Neural cell (in vitro differentiated cells): ENCODE measurements at regions not wholly inside any gene's neighbourhood (a gene's known extent, or its start where the extent isn't known, plus 50 kb on each side); places are given as distances from the start of the nearest gene placed in this dataset.

Experiments used
- H2AFZ ChIP-seq: fragments of 200-600, 300-800 bp; sonication (generic), shearing (Covaris generic); 2 replicates; pipeline ENCODE4 v1.6.0; 2014; ENCODE audit warnings: low read depth, mild to moderate bottlenecking, antibody characterized with exemption, low read length, moderate library complexity
- H3F3A ChIP-seq: fragments of 200-600 bp; shearing (Covaris generic); 2 replicates; pipeline ENCODE4 v1.6.1; 2016; ENCODE audit warnings: mild to moderate bottlenecking, moderate library complexity, mixed read lengths, antibody characterized with exemption, low read length; ENCODE audit not compliant: insufficient read depth, poor library complexity, severe bottlenecking
- H3K27ac ChIP-seq: fragments of 200-600, 300-800 bp; sonication (generic), shearing (Covaris generic); 2 replicates; pipeline ENCODE4 v1.5.1; 2014; ENCODE audit warnings: mild to moderate bottlenecking, low read length, moderate library complexity
- H3K27me3 ChIP-seq: fragments of 300-800, 200-600 bp; sonication (generic), shearing (Covaris generic); 2 replicates; pipeline ENCODE4 v1.6.0; 2014; ENCODE audit warnings: mild to moderate bottlenecking, low read depth, low read length, moderate library complexity; ENCODE audit not compliant: insufficient read depth
- H3K36me3 ChIP-seq: fragments of 300-800, 200-600 bp; sonication (generic), shearing (Covaris generic); 2 replicates; pipeline ENCODE4 v1.5.1; 2014; ENCODE audit warnings: mild to moderate bottlenecking, antibody characterized with exemption, low read length, moderate library complexity; ENCODE audit not compliant: insufficient read depth
- H3K4me2 ChIP-seq: fragments of 300-800, 200-600 bp; sonication (generic), shearing (Covaris generic); 2 replicates; pipeline ENCODE4 v1.6.0; 2014; ENCODE audit warnings: mild to moderate bottlenecking, low read length
- H3K4me3 ChIP-seq: fragments of 300-800, 200-600 bp; sonication (generic), shearing (Covaris generic); 2 replicates; pipeline ENCODE4 v1.5.1; 2014; ENCODE audit warnings: mild to moderate bottlenecking, low read length, moderate library complexity
- H3K79me2 ChIP-seq: fragments of 200-600 bp; shearing (Covaris generic); replicated peaks from 2 replicates; pipeline ENCODE4 v1.6.0; 2014; ENCODE audit warnings: mild to moderate bottlenecking, low read length, moderate library complexity; ENCODE audit not compliant: insufficient read depth
- H3K9ac ChIP-seq: fragments of 300-800, 200-600 bp; sonication (generic), shearing (Covaris generic); 2 replicates; pipeline ENCODE4 v1.6.1; 2016; ENCODE audit warnings: mild to moderate bottlenecking, low read length, mixed read lengths
- H3K9me2 ChIP-seq: fragments of 200-600 bp; shearing (Covaris generic); 2 replicates; pipeline ENCODE4 v1.6.1; 2016; ENCODE audit warnings: mild to moderate bottlenecking, low read length, mixed read lengths; ENCODE audit not compliant: insufficient read depth
- H3K9me3 ChIP-seq: fragments of 200-600, 300-800 bp; sonication (generic), shearing (Covaris generic); 2 replicates; pipeline ENCODE4 v1.6.1; 2016; ENCODE audit warnings: mild to moderate bottlenecking, mixed run types, low read length, moderate library complexity, mixed read lengths
- H4K20me1 ChIP-seq: fragments of 200-600 bp; shearing (Covaris generic); 2 replicates; pipeline ENCODE4 v1.6.1; 2016; ENCODE audit warnings: mild to moderate bottlenecking, mixed run types; ENCODE audit not compliant: insufficient read depth
- CTCF ChIP-seq: fragments of 450-650 bp; IDR thresholded peaks from 2 replicates; pipeline ENCODE4 v1.5.1; 2014; ENCODE audit warnings: antibody characterized with exemption, mild to moderate bottlenecking, moderate library complexity; ENCODE audit not compliant: poor library complexity, severe bottlenecking
- EP300 ChIP-seq: fragments of 450-650 bp; conservative IDR thresholded peaks from 2 replicates; pipeline ENCODE4 v1.6.1; 2014; ENCODE audit warnings: antibody characterized with exemption, mild to moderate bottlenecking, moderate library complexity; ENCODE audit not compliant: poor library complexity, severe bottlenecking
- EZH2 ChIP-seq: fragments of 200-600, 300-800 bp; shearing (Covaris generic), sonication (generic); IDR thresholded peaks from 2 replicates; pipeline ENCODE4 v1.6.1; 2014; ENCODE audit warnings: antibody characterized with exemption, low read length, borderline replicate concordance, mild to moderate bottlenecking; ENCODE audit not compliant: insufficient read depth, poor library complexity, severe bottlenecking
- MXI1 ChIP-seq: fragments of 450-650 bp; conservative IDR thresholded peaks from 2 replicates; pipeline ENCODE4 v1.6.1; 2014; ENCODE audit warnings: antibody characterized with exemption, mild to moderate bottlenecking; ENCODE audit not compliant: poor library complexity, severe bottlenecking
- POLR2AphosphoS5 ChIP-seq: IDR thresholded peaks from 2 replicates; pipeline ENCODE4 v1.6.1; 2012
- RAD21 ChIP-seq: fragments of 450-650 bp; conservative IDR thresholded peaks from 2 replicates; pipeline ENCODE4 v1.6.1; 2014; ENCODE audit warnings: antibody characterized with exemption, mild to moderate bottlenecking, moderate library complexity
- REST ChIP-seq: IDR thresholded peaks from 2 replicates; pipeline ENCODE4 v1.6.1; 2012; ENCODE audit warnings: borderline replicate concordance
- SMC3 ChIP-seq: fragments of 450-650 bp; conservative IDR thresholded peaks from 2 replicates; pipeline ENCODE4 v1.6.1; 2014; ENCODE audit warnings: antibody characterized with exemption, mild to moderate bottlenecking, moderate library complexity; ENCODE audit not compliant: poor library complexity
- TAF1 ChIP-seq: IDR thresholded peaks from 2 replicates; pipeline ENCODE4 v1.6.1; 2012; ENCODE audit warnings: low read depth

- Histone ChIP-seq H3K36me3 (no peaks in the 10 kb centered on the region), H3F3A (no peaks in the 10 kb centered on the region), H3K4me2 (no peak overlapping the region), H3K27ac (no peak overlapping the region), H4K20me1 (no peaks in the 10 kb centered on the region), H3K9me3 (peaks cover 7% of the 10 kb centered on the region), H3K4me3 (no peak overlapping the region), H3K27me3 (no peaks in the 10 kb centered on the region), H3K79me2 (no peaks in the 10 kb centered on the region), H3K9ac (no peak overlapping the region), H3K9me2 (no peaks in the 10 kb centered on the region), H2AFZ (no peak overlapping the region)
- TF ChIP-seq SMC3 = no peak
- TF ChIP-seq EZH2 = no peak
- no peak for TF ChIP-seq REST
- TF ChIP-seq RAD21 = no peak
- no peak for TF ChIP-seq POLR2AphosphoS5
- TF ChIP-seq TAF1 = no peak
- TF ChIP-seq CTCF = no peak
- TF ChIP-seq MXI1 = no peak
- no peak for TF ChIP-seq EP300
Measured at GRCh38 chr22:49163960-49164690, 663.5 kb downstream of the BRD1 start.

GRCh38 chr22:49163258-49163959 lies 664.3 kb downstream of the BRD1 start:
- no peaks in the 10 kb centered on the region for H3K36me3 ChIP-seq

More at GRCh38 chr22:49163258-49163959, 664.3 kb downstream of the BRD1 start:
- H4K20me1 ChIP-seq = no peaks in the 10 kb centered on the region
- H3K4me3 ChIP-seq = no peak overlapping the region
- H3K9ac ChIP-seq = no peak overlapping the region
- no peaks in the 10 kb centered on the region for H3K27me3 ChIP-seq
- H3K79me2 ChIP-seq = no peaks in the 10 kb centered on the region
- no peaks in the 10 kb centered on the region for H3F3A ChIP-seq
- no peak overlapping the region for H3K4me2 ChIP-seq
- TF ChIP-seq RAD21 = no peak
- no peak for TF ChIP-seq SMC3
- no peak for TF ChIP-seq POLR2AphosphoS5
- TF ChIP-seq EZH2 = no peak
- no peak for TF ChIP-seq TAF1
- TF ChIP-seq REST = no peak
- no peak for TF ChIP-seq CTCF
- TF ChIP-seq EP300 = no peak
- no peak for TF ChIP-seq MXI1
- H2AFZ ChIP-seq = no peak overlapping the region
- H3K9me2 ChIP-seq = no peaks in the 10 kb centered on the region
- H3K27ac ChIP-seq = no peak overlapping the region
- peaks cover 5% of the 10 kb centered on the region for H3K9me3 ChIP-seq
